ENCODE measurements at regions not wholly inside any gene's neighbourhood (a gene's known extent, or its start where the extent isn't known, plus 50 kb on each side); places are given as distances from the start of the nearest gene placed in this dataset.

DNA sequence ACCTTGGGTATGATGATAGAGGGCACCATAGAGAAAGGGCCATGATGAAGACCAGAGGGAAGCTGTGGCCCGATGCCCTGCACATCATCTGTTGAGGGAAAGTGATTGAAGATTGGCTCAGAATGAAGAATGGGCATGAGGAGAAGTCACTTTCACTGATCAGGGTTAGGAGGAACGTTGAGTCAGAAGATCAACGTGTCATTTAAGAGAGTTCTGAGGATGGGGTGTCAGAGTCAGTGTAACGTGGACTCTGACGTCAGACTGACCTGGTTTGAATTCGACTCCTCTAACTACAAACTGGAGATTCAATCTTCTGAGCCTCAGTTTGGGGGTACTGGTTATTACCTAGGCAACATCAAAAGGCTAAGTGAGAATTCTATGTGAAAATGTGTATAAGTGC, 352.6 kb downstream of the DDX10 start:
- no peaks in the 10 kb centered on the region for H3K9me3 Mint-ChIP-seq
- no peaks in the 10 kb centered on the region for H3K36me3 Mint-ChIP-seq
- H3K4me1 ChIP-seq (ENCODE audit: control insufficient read depth in 1 of 2, extremely low read depth in 1 of 2, insufficient read depth in 2 of 2, low read length in 2 of 2), result no peaks in the 10 kb centered on the region
- no peak for ATAC-seq (replicated peaks in 1 of 4)
- POLR2A ChIA-PET, result no interaction called here
- H3K27ac ChIP-seq (ENCODE audit: low read length), result no peak overlapping the region
- no peak overlapping the region for H3K4me3 Mint-ChIP-seq
- no peak overlapping the region for H3K4me3 ChIP-seq (ENCODE audit: control insufficient read depth in 1 of 2, extremely low read depth in 1 of 2, low read length in 1 of 2)
- H3K9me3 ChIP-seq, result no peaks in the 10 kb centered on the region
- peaks cover 0 to 5% of the 10 kb centered on the region in 2 donors for H3K27me3 Mint-ChIP-seq
- 100% methylated on average over 1 of the region's 6 CpGs for whole genome bisulfite sequencing (ENCODE audit: insufficient coverage)
- H3K27ac Mint-ChIP-seq, result no peak overlapping the region
- no peaks in the 10 kb centered on the region for H3K4me1 Mint-ChIP-seq
- no peak for DNase-seq
- H3K36me3 ChIP-seq (ENCODE audit: control insufficient read depth in 2 of 2, extremely low read depth in 1 of 2, insufficient read depth in 1 of 2, low read length in 1 of 2), result no peaks in the 10 kb centered on the region
- H3K27me3 ChIP-seq (replicated peaks in 1 of 2; ENCODE audit: control insufficient read depth in 2 of 2, extremely low read depth in 1 of 2, insufficient read depth in 2 of 2, low read length in 1 of 2), result peaks cover 0 to 4% of the 10 kb centered on the region in 2 experiments
- CTCF ChIA-PET, result no interaction called here

DNA sequence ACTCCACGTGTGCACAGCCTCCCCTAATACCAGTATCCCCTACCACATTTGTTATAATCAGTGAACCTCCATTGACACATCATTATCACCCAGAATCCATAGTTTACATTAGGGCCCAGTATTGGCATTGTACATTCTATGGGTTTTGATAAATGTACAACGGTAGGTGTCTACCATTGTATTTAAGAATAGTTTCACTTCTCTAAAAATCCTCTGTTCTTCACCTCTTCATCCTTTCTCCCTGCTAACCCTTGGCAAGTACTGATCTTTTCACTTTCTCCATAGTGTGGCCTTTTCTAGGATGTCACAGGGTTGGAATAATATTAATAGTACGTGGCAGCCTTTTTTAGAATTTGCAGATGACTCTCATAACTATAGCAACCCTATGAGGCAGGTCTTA, 353.8 kb downstream of the DDX10 start:
- no peaks in the 10 kb centered on the region for H3K36me3 ChIP-seq (ENCODE audit: control insufficient read depth in 2 of 2, extremely low read depth in 1 of 2, insufficient read depth in 1 of 2, low read length in 1 of 2)
- POLR2A ChIA-PET, result no interaction called here
- no peaks in the 10 kb centered on the region for H3K4me1 Mint-ChIP-seq
- no peak overlapping the region for H3K27ac ChIP-seq (ENCODE audit: low read length)
- peaks cover 0 to 4% of the 10 kb centered on the region in 2 experiments for H3K27me3 ChIP-seq (replicated peaks in 1 of 2; ENCODE audit: control insufficient read depth in 2 of 2, extremely low read depth in 1 of 2, insufficient read depth in 2 of 2, low read length in 1 of 2)
- no CpG with 5 or more reads among the region's 3 CpGs for WGBS (ENCODE audit: insufficient coverage)
- H3K9me3 ChIP-seq, result no peaks in the 10 kb centered on the region
- H3K4me3 ChIP-seq (ENCODE audit: control insufficient read depth in 1 of 2, extremely low read depth in 1 of 2, low read length in 1 of 2), result no peak overlapping the region
- CTCF ChIA-PET, result no interaction called here
- H3K27me3 Mint-ChIP-seq, result peaks cover 0 to 3% of the 10 kb centered on the region in 2 donors
- peaks cover 0 to under 1% (median 0%) of the 10 kb centered on the region in 3 donors for H3K9me3 Mint-ChIP-seq
- no peak overlapping the region for H3K4me3 Mint-ChIP-seq
- H3K4me1 ChIP-seq (ENCODE audit: control insufficient read depth in 1 of 2, extremely low read depth in 1 of 2, insufficient read depth in 2 of 2, low read length in 2 of 2), result no peaks in the 10 kb centered on the region
- ATAC-seq (replicated peaks in 1 of 4) (no peak), DNase-seq (no peak)
- no peaks in the 10 kb centered on the region for H3K36me3 Mint-ChIP-seq
- no peak overlapping the region for H3K27ac Mint-ChIP-seq

DNA sequence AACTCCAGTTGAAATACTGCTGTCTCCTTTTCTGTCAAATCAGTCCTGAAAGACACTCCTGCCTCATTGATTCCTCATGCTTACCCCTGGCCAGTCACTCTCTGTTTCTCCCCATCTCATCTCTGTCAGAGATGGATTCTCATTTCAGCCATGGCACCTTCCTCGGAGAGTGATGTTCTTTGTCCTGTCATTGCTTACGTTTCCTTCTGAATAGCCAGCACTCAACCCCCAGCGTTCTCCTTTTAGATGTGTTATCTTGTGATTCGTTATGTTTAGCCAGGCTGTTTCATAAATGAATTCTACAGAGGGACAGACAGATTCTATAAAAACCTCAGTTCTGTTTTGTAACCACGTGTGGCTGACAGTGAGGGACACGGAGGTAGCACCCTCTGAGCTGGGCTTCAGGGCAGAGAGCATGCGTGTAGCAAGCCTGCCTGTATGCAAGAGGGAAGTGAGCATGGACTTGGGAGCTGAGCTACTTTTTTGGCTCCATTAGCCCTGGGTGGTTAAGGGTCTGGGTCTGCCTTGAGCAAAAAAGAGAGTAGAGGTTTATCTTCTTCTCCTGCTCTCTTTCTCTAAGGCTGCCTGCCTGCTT, 354.6 kb downstream of the DDX10 start:
- ChIA-PET CTCF (no interaction called here), POLR2A (no interaction called here)
- DNase-seq (no peak), ATAC-seq (replicated peaks in 1 of 4) (no peak)
- H3K4me1 Mint-ChIP-seq, result no peaks in the 10 kb centered on the region
- H3K4me3 ChIP-seq (ENCODE audit: control insufficient read depth in 1 of 2, extremely low read depth in 1 of 2, low read length in 1 of 2), result no peak overlapping the region
- no peaks in the 10 kb centered on the region for H3K36me3 Mint-ChIP-seq
- WGBS (ENCODE audit: insufficient coverage), result 72% methylated on average over 5 of the region's 7 CpGs
- no peak overlapping the region for H3K4me3 Mint-ChIP-seq
- H3K27ac ChIP-seq (ENCODE audit: low read length), result no peak overlapping the region
- peaks cover 0 to 4% of the 10 kb centered on the region in 2 experiments for H3K27me3 ChIP-seq (replicated peaks in 1 of 2; ENCODE audit: control insufficient read depth in 2 of 2, extremely low read depth in 1 of 2, insufficient read depth in 2 of 2, low read length in 1 of 2)
- H3K36me3 ChIP-seq (ENCODE audit: control insufficient read depth in 2 of 2, extremely low read depth in 1 of 2, insufficient read depth in 1 of 2, low read length in 1 of 2), result no peaks in the 10 kb centered on the region
- no peaks in the 10 kb centered on the region for H3K4me1 ChIP-seq (ENCODE audit: control insufficient read depth in 1 of 2, extremely low read depth in 1 of 2, insufficient read depth in 2 of 2, low read length in 2 of 2)
- H3K9me3 ChIP-seq, result no peaks in the 10 kb centered on the region
- peaks cover 0 to 6% (median 2%) of the 10 kb centered on the region in 3 donors for H3K9me3 Mint-ChIP-seq
- no peak overlapping the region for H3K27ac Mint-ChIP-seq
- H3K27me3 Mint-ChIP-seq, result peaks cover 0 to 3% of the 10 kb centered on the region in 2 donors

DNA sequence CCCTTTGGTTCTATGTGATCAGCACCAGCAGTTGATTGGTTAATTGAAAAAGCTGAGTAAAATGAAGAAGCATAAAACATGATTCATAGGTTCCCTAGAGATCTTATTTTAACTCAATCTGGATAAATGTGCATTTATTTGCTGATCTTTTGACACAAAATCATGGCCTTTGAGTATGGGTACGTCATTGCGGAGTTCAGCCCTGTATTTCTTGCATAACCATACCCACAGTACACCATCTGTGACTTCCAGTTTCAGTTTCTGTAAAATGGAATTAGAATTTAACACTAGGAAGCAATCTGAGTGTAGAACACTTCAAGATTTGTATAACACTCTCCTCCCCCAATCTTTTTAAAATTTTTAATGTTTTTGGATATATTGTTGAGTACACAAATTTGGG, 358.2 kb downstream of the DDX10 start:
- H3K36me3 ChIP-seq (ENCODE audit: control insufficient read depth in 2 of 2, extremely low read depth in 1 of 2, insufficient read depth in 1 of 2, low read length in 1 of 2), result no peaks in the 10 kb centered on the region
- ATAC-seq (replicated peaks in 1 of 4) (no peak), DNase-seq (no peak)
- Mint-ChIP-seq H3K27ac (no peak overlapping the region), H3K9me3 (peaks cover 2 to 6% (median 6%) of the 10 kb centered on the region in 3 donors), H3K27me3 (peaks cover 0 to under 1% of the 10 kb centered on the region in 2 donors), H3K36me3 (no peaks in the 10 kb centered on the region), H3K4me1 (no peaks in the 10 kb centered on the region), H3K4me3 (no peak overlapping the region)
- no CpG with 5 or more reads among the region's 2 CpGs for WGBS (ENCODE audit: insufficient coverage)
- H3K4me3 ChIP-seq (ENCODE audit: control insufficient read depth in 1 of 2, extremely low read depth in 1 of 2, low read length in 1 of 2), result no peak overlapping the region
- ChIA-PET CTCF (no interaction called here), POLR2A (no interaction called here)
- no peak overlapping the region for H3K27ac ChIP-seq (ENCODE audit: low read length)
- H3K27me3 ChIP-seq (replicated peaks in 1 of 2; ENCODE audit: control insufficient read depth in 2 of 2, extremely low read depth in 1 of 2, insufficient read depth in 2 of 2, low read length in 1 of 2), result peaks cover 0 to 2% of the 10 kb centered on the region in 2 experiments
- no peaks in the 10 kb centered on the region for H3K4me1 ChIP-seq (ENCODE audit: control insufficient read depth in 1 of 2, extremely low read depth in 1 of 2, insufficient read depth in 2 of 2, low read length in 2 of 2)
- H3K9me3 ChIP-seq, result no peaks in the 10 kb centered on the region

DNA sequence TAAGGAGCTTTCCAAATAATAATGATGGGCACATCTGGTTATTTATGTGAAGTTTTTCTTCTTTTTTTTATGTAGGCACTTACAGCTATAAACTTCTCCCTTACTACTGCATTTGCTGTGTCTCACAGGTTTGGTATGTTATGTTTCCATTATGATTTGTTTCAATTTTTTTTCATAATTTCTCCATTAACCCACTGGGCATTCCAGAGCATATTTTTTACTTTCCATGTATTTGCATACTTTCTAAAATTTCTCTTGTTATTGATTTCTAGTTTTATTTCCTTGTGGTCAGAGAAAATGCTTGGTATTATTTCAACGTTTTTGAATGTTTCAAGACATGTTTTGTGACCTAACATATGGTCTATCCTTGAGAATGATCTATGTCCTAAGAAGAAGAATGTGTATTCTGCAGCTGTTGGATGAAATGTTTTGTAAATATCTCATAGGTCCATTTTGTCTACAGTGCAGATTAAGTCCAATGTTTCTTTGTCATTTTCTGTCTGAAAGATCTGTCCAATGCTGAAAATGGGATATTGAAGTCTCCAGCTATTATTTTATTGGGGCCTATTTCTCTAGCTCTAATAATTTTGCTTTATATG, 362.1 kb downstream of the DDX10 start:
- H3K27me3 Mint-ChIP-seq, result peaks cover 3 to 14% of the 10 kb centered on the region in 2 donors
- no peak overlapping the region for H3K4me3 Mint-ChIP-seq
- ATAC-seq (replicated peaks in 1 of 4) (no peak), DNase-seq (no peak)
- WGBS (ENCODE audit: insufficient coverage), result no CpG with 5 or more reads among the region's 1 CpG
- Histone ChIP-seq H3K4me3 (ENCODE audit: control insufficient read depth in 1 of 2, extremely low read depth in 1 of 2, low read length in 1 of 2) (no peak overlapping the region), H3K27ac (ENCODE audit: low read length) (no peak overlapping the region), H3K4me1 (ENCODE audit: control insufficient read depth in 1 of 2, extremely low read depth in 1 of 2, insufficient read depth in 2 of 2, low read length in 2 of 2) (no peaks in the 10 kb centered on the region), H3K27me3 (replicated peaks in 1 of 2; ENCODE audit: control insufficient read depth in 2 of 2, extremely low read depth in 1 of 2, insufficient read depth in 2 of 2, low read length in 1 of 2) (peaks cover 0 to 3% of the 10 kb centered on the region in 2 experiments), H3K36me3 (ENCODE audit: control insufficient read depth in 2 of 2, extremely low read depth in 1 of 2, insufficient read depth in 1 of 2, low read length in 1 of 2) (no peaks in the 10 kb centered on the region), H3K9me3 (no peaks in the 10 kb centered on the region)
- H3K4me1 Mint-ChIP-seq, result no peaks in the 10 kb centered on the region
- no peaks in the 10 kb centered on the region for H3K36me3 Mint-ChIP-seq
- ChIA-PET CTCF (no interaction called here), POLR2A (no interaction called here)
- peaks cover 2 to 6% (median 6%) of the 10 kb centered on the region in 3 donors for H3K9me3 Mint-ChIP-seq
- no peak overlapping the region for H3K27ac Mint-ChIP-seq

DNA sequence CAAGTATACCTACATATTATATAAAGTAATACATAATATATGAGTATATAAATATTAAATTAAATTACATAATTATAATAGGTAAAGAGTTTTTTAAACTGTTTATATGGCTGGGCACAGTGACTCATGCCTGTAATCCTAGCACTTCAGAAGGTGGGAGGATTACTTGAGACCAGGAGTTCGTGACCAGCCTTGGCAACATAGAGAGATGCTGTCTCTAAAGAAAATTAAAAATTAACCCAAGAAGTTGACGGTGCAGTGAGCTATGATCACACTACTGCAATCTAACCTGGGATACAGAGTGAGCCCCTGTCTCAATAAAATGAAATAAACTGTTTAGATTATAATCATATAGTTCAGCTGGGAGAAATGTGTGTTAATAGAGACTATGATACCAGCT, 363.0 kb downstream of the DDX10 start:
- WGBS (ENCODE audit: insufficient coverage), result no CpG with 5 or more reads among the region's 2 CpGs
- no peak for DNase-seq
- H3K4me1 Mint-ChIP-seq, result no peaks in the 10 kb centered on the region
- Histone ChIP-seq H3K36me3 (ENCODE audit: control insufficient read depth in 2 of 2, extremely low read depth in 1 of 2, insufficient read depth in 1 of 2, low read length in 1 of 2) (no peaks in the 10 kb centered on the region), H3K9me3 (no peaks in the 10 kb centered on the region), H3K4me1 (ENCODE audit: control insufficient read depth in 1 of 2, extremely low read depth in 1 of 2, insufficient read depth in 2 of 2, low read length in 2 of 2) (no peaks in the 10 kb centered on the region), H3K4me3 (ENCODE audit: control insufficient read depth in 1 of 2, extremely low read depth in 1 of 2, low read length in 1 of 2) (no peak overlapping the region), H3K27me3 (replicated peaks in 1 of 2; ENCODE audit: control insufficient read depth in 2 of 2, extremely low read depth in 1 of 2, insufficient read depth in 2 of 2, low read length in 1 of 2) (peaks cover 0 to 3% of the 10 kb centered on the region in 2 experiments), H3K27ac (ENCODE audit: low read length) (no peak overlapping the region)
- H3K36me3 Mint-ChIP-seq, result no peaks in the 10 kb centered on the region
- peaks cover 2 to 6% (median 6%) of the 10 kb centered on the region in 3 donors for H3K9me3 Mint-ChIP-seq
- POLR2A ChIA-PET, result no interaction called here
- no peak overlapping the region for H3K4me3 Mint-ChIP-seq
- no peak for ATAC-seq (replicated peaks in 1 of 4)
- H3K27ac Mint-ChIP-seq, result no peak overlapping the region
- CTCF ChIA-PET, result no interaction called here
- H3K27me3 Mint-ChIP-seq, result peaks cover 3 to 14% of the 10 kb centered on the region in 2 donors
